Body of pancreas (tissue), 4 donors: ENCODE measurements at regions not wholly inside any gene's neighbourhood (a gene's known extent, or its start where the extent isn't known, plus 50 kb on each side); places are given as distances from the start of the nearest gene placed in this dataset.
A peak's percentile ranks its signal among the peaks of the same experiment; 100 is the strongest.

Experiments
- ATAC-seq: fragments of 150-250 bp; one replicate; pipeline ENCODE4 v1.9.1; 2016
- DNase-seq, 4 donors: peaks; one replicate each; pipeline ENCODE4 v3.0.0-alpha.2; 2019
- H3K27ac ChIP-seq, 4 donors: fragments of 200-600 bp; sonication (generic); 1 replicate in 3 of 4; 2 replicates in 1 of 4; pipeline versions ENCODE4 v1.5.1 to v1.6.1; 2016 to 2019; ENCODE audit warnings: mild to moderate bottlenecking in 1 of 4, mixed read lengths in 1 of 4, moderate library complexity in 1 of 4
- H3K27me3 ChIP-seq, 2 donors: fragments of 200-600 bp; sonication (generic); one replicate each; pipeline ENCODE4 v1.6.0; 2016; ENCODE audit warnings: mild to moderate bottlenecking in 1 of 2
- H3K36me3 ChIP-seq, 2 donors: fragments of 200-600 bp; sonication (generic); replicated peaks in 1 of 2; 2 replicates each; pipeline ENCODE4 v1.5.1; 2016; ENCODE audit warnings: low read depth in 2 of 2; ENCODE audit not compliant: insufficient read depth in 1 of 2
- H3K4me1 ChIP-seq: fragments of 200-600 bp; sonication (generic); one replicate; pipeline ENCODE4 v1.6.0; 2016
- H3K4me3 ChIP-seq, 2 donors: fragments of 200-600 bp; sonication (generic); 1 replicate in 1 of 2; 2 replicates in 1 of 2; pipeline ENCODE4 v1.5.1; 2016 to 2019
- H3K9me3 ChIP-seq, 3 donors: fragments of 200-600 bp; sonication (generic); 1 replicate in 2 of 3; 2 replicates in 1 of 3; pipeline ENCODE4 v1.5.1; 2016
- POLR2A ChIP-seq, 3 donors: fragments of 450-650 bp; IDR thresholded peaks; one replicate each; pipeline ENCODE4 v1.6.1; 2016; ENCODE audit warnings: antibody characterized with exemption in 3 of 3, mild to moderate bottlenecking in 2 of 3
- WGBS, 2 donors: methylation state at CpG; one replicate each; pipeline ENCODE4 v1.1.5; 2017; 5-methylcytosine and 5-hydroxymethylcytosine counted together
- intact Hi-C: fragments of 100-400 bp; cut with DNase I; formaldehyde crosslinking; loops from one replicate; pipeline ENCODE4 v1.15.1; 2023
- TF ChIP-seq, protein P1 (sequence below), 7 experiments: fragments of 450-650 bp in 4 of 7; fragments of 200-600 bp in 3 of 7; sonication (generic) in 3 of 7; IDR thresholded peaks; one replicate each; pipeline ENCODE4 v1.5.1; 2016 to 2019; ENCODE audit warnings: antibody characterized with exemption in 7 of 7

DNA sequence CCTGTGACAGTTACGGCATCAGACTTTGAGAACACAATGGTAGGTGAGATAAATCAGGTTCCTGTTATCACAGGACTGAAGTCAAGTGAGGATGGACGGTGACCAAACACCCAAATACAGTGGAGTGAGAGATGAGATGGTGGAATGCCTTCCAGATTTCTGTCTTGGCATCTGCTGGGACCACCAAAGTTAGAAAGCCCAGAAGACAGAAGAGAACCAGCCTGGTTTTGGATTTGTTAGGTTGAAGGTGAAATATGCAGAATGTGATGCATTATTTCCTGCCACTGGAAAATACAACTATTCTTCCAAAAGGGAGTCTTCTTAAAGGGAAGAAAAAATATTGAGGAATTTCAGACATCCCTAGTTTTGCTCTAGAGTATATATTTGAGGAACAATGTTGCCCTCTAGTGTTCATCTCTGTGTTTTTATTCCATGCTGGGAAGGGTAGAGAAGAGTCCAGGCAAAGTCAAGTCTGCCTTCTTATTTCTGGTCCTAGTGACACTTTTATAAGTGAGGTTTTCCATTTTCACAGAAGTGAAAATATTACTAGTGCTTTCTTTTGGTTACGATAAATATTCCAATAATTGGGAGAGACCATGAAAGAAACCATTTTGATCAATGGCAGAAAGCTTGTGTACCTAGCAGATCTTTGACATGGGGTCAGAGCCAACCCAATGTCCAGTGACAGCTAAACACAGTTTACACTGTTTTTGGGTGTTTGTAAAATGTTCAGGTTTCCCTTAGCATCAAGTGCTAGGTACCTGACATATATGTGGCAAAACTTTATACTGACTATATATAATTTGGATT is 142.3 kb upstream of the ANKH start:
- Histone ChIP-seq H3K27me3 (no peaks in the 10 kb centered on the region), H3K36me3 (no peaks in the 10 kb centered on the region), H3K4me1 (peaks cover 15% of the 10 kb centered on the region), H3K27ac (no peak overlapping the region), H3K4me3 (no peak overlapping the region), H3K9me3 (no peaks in the 10 kb centered on the region)
- DNase-seq (peak in 1 of 4 donors; percentile 44), ATAC-seq (peak; percentile 76)
- WGBS, 2 donors = 35 to 40% methylated on average over 3 of the region's 3 CpGs
- intact Hi-C loops = loop anchor here (5.0 kb wide), 1 partner anchor 287 kb away; no protein-coding TSS in a partner anchor
- no peak for TF ChIP-seq POLR2A (IDR thresholded peaks at IDR 0.05)
- TF ChIP-seq, protein P1, sequence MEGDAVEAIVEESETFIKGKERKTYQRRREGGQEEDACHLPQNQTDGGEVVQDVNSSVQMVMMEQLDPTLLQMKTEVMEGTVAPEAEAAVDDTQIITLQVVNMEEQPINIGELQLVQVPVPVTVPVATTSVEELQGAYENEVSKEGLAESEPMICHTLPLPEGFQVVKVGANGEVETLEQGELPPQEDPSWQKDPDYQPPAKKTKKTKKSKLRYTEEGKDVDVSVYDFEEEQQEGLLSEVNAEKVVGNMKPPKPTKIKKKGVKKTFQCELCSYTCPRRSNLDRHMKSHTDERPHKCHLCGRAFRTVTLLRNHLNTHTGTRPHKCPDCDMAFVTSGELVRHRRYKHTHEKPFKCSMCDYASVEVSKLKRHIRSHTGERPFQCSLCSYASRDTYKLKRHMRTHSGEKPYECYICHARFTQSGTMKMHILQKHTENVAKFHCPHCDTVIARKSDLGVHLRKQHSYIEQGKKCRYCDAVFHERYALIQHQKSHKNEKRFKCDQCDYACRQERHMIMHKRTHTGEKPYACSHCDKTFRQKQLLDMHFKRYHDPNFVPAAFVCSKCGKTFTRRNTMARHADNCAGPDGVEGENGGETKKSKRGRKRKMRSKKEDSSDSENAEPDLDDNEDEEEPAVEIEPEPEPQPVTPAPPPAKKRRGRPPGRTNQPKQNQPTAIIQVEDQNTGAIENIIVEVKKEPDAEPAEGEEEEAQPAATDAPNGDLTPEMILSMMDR (IDR thresholded peaks at IDR 0.05) = peak in 6 of 7 experiments; percentile 63 to 78 (median 74)

DNA sequence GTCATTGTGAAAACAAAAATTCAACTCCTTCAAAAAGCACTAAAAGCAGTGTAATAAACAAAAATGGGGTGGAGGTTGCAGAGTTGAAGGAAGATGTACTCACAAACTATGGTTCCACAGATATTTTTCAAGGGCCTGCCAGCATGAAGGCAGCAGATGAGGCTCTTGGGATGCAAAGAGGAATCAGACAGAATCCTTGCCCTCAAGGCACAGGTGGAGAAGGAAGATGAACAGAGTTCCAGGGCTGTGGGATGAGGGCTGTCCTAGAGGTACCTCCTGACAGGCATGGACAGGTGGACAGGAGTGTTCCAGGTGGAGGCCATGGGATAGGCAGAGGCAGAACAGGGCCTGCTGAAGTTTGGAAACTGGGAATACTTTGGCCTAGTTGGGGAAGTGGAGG is 140.5 kb upstream of the ANKH start:
- no peaks in the 10 kb centered on the region for H3K27me3 ChIP-seq
- TF ChIP-seq, protein P1 (IDR thresholded peaks at IDR 0.05) = no peak
- no peak for DNase-seq
- no peaks in the 10 kb centered on the region for H3K36me3 ChIP-seq
- peaks cover 26% of the 10 kb centered on the region for H3K4me1 ChIP-seq
- H3K9me3 ChIP-seq = no peaks in the 10 kb centered on the region
- H3K4me3 ChIP-seq = no peak overlapping the region
- H3K27ac ChIP-seq = no peak overlapping the region
- intact Hi-C loops = loop anchor here (5.0 kb wide), 1 partner anchor 285 kb away; no protein-coding TSS in a partner anchor
- no peak for ATAC-seq

DNA sequence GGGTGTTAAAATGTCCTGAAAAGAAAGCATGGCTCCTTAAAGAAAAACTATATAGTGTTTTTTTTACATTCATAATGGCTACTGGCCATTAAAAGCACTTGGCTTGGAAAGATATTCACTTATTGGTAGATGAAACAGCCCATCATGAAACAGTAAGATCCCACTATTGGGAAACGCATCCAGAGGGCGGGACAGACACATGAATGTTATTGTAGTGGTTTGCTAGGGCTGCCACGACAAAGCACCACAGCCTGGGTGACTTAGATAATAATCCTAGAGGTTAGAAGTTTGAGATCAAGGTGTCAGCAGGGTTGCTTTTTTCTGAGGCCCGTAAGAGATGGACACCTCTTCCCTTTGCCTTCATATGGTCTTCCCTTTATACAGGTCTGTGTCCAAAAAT is 139.4 kb upstream of the ANKH start:
- Histone ChIP-seq H3K36me3 (no peaks in the 10 kb centered on the region), H3K9me3 (no peaks in the 10 kb centered on the region), H3K27me3 (no peaks in the 10 kb centered on the region), H3K4me1 (peaks cover 26% of the 10 kb centered on the region), H3K27ac (no peak overlapping the region), H3K4me3 (no peak overlapping the region)
- intact Hi-C loops = loop anchor here (5.0 kb wide), 1 partner anchor 284 kb away; no protein-coding TSS in a partner anchor
- DNase-seq (no peak), ATAC-seq (no peak)
- WGBS, 2 donors = 79% methylated on average over 4 of the region's 4 CpGs
- TF ChIP-seq, protein P1 (IDR thresholded peaks at IDR 0.05) = no peak
- TF ChIP-seq POLR2A (IDR thresholded peaks at IDR 0.05) = no peak

DNA sequence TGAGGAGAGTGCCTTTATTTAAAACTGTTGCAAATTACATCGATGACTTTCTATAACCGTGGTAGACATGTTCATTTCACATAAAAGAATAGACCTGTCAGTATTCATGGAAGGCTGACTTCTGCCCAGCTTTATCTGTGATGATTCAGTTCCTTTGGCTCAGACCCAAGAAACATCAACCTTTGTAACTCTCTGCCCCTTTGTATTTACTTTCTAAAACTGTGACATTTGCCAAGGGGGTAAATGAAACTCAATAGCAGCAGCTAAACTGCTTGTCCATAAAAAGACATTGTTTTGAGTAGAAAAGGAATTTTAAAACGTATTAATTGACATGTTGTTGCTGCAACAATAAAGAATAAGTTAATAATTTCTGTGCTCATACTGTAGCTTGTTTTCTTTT is 137.8 kb upstream of the ANKH start:
- Histone ChIP-seq H3K27me3 (no peaks in the 10 kb centered on the region), H3K27ac (peak overlapping the region in 2 of 4 donors; percentile 2 to 60), H3K36me3 (no peaks in the 10 kb centered on the region), H3K4me3 (no peak overlapping the region), H3K9me3 (no peaks in the 10 kb centered on the region), H3K4me1 (peaks cover 26% of the 10 kb centered on the region)
- ATAC-seq = peak; percentile 75
- DNase-seq = peak in 2 of 4 donors; percentile 58 to 61
- intact Hi-C loops = no loop called here
- TF ChIP-seq, protein P1 (IDR thresholded peaks at IDR 0.05) = no peak
- no peak for TF ChIP-seq POLR2A (IDR thresholded peaks at IDR 0.05)
- 26 to 27% methylated on average over 3 of the region's 3 CpGs for WGBS, 2 donors

DNA sequence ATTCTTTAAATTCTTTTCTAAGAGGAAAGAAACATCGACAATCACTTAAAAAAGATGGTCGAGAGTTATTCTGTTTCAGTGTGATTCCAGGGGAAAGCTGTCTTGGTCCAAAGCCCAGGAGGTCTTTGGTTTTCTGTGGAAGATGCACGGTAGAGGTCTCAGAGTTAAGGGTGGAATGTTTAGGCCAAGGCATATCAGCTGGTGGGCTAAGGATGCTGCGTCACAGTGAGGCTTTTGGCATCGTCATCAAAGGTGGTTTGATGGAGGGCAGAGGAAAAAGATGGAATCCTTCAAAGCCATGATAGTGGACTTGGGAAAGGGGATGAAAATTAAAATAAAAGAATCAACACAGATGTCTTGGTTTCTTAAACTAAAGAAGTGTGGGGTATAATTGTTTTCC is 137.3 kb upstream of the ANKH start:
- no peak for DNase-seq

More for the DNA sequence above, 137.3 kb upstream of the ANKH start:
- Histone ChIP-seq H3K27ac (peak overlapping the region in 3 of 4 donors; percentile 33 to 60 (median 59)), H3K9me3 (no peaks in the 10 kb centered on the region), H3K36me3 (no peaks in the 10 kb centered on the region), H3K4me1 (peaks cover 26% of the 10 kb centered on the region), H3K27me3 (no peaks in the 10 kb centered on the region), H3K4me3 (no peak overlapping the region)
- no peak for ATAC-seq
- intact Hi-C loops = no loop called here
- 75 to 85% methylated on average over 5 of the region's 5 CpGs for WGBS, 2 donors
- TF ChIP-seq, protein P1 (IDR thresholded peaks at IDR 0.05) = no peak
- TF ChIP-seq POLR2A (IDR thresholded peaks at IDR 0.05) = no peak
